ENCODE measurements at regions not wholly inside any gene's neighbourhood (a gene's known extent, or its start where the extent isn't known, plus 50 kb on each side); places are given as distances from the start of the nearest gene placed in this dataset.
"Not testable (repeated sequence)": the region's sequence is repeated elsewhere in the genome, so short reads cannot be mapped to it uniquely, and the experiment has no call there.

DNA sequence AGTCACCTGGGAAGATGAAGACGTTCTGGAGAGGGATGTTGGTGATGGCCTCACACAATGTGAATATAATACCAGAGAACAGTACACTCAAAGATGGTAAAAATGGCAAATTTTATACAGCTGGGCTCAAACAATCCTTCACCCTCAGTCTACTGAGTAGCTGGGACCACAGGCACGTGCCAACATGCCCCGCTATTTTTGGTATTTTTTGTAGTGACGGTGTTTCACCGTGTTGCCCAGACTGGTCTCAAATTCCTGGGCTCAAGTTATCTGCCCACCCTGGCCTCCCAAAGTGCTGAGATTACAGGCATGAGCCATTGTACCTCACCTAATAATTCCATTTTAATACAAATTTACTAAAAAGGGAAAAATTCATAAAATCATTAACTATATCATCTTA is 280.3 kb upstream of the HSFY2 start:
- DNase-seq (ENCODE audit: low read depth in 2 of 2), result no peak

DNA sequence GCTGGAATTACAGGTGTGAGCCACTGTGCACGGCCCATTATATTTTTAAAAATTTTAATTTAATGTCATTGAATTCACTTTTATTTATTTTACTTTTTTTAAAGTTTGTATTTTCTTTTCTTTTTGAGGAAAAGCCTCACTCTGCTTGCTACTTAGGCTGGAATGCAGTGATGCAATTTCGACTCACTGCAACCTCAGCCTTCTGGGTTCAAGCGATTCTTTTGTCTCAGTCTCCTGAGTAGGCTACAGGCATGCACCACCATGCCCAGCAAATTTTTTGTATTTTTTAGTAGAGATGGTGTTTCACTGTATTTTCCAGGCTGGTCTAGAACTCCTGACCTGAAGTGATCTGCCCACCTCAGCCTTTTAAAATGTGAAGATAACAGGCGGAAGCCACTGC is 277.5 kb upstream of the HSFY2 start:
- DNase-seq (ENCODE audit: low read depth in 2 of 2), result no peak

DNA sequence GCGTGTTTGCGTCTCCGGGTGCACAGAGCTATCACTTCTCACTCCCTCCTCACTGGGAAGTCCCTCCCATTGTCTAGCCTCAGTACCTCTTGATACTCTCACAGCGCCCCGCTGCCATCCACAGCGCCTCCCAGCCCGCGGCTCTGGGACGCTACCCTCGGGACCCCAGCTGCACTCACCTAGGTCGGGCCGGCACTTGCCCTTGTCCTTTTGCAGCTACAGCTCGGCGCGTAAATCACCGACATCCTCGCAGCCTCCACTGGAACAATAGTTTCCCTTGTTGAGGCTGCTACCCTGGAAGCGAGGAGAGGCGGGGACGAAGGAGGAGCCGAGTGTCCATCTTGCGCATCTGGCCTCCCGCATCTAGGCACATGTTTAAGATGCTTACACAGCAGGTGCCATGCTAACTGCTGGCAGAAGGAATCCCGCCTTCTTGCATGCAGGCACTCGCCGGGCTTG is 269.5 kb upstream of the HSFY2 start:
- DNase-seq (ENCODE audit: low read depth in 2 of 2), result no peak

DNA sequence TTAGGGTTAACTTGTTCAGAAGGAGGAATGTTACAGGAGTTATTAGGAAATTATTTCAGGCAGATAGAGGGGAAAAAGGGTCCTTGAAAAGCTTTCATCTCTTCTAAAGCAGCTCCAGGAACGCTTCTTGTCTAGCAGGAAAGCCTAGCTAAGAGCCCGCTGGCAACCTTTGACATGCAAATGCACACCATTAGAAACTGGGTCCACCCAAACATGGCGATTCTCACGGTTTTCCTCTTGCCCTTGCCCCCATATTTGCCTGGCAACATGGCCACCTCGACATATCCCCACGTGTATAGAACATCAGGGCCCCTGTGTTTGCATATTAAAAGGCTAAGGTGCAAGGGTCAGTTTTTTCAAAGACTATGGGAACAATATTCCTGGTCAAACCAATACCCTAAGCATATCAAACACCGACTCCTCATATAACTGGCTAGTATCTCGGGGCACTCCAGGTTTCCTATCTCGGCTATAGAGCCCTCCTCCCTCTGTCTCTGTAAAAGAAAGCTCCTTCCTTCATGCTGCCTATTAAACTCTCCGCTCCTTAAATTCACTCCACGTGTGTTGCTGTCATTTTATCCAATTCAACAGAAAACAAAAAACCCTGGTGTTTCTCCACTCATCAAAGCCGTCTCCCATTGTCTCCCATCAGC is 268.9 kb upstream of the HSFY2 start:
- DNase-seq (ENCODE audit: low read depth in 2 of 2), result no peak

DNA sequence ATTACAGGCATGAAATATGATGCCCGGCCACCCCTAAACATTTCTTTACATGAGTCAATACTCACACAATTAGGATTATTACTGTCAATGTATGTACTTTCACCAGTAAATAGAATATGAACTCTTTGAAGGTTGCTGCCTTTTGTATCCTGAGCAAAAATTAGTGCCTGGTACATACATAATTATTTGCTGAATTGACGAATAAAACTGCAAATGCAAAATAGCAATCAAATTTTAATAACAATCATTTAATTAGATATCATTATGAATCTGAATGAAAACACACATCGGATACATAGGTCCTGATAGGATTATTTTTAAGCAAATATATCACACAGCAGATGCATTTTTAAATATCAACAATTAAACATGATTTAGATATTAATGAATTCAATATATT is 253.1 kb upstream of the HSFY2 start:
- no peak for DNase-seq (ENCODE audit: low read depth in 2 of 2)

DNA sequence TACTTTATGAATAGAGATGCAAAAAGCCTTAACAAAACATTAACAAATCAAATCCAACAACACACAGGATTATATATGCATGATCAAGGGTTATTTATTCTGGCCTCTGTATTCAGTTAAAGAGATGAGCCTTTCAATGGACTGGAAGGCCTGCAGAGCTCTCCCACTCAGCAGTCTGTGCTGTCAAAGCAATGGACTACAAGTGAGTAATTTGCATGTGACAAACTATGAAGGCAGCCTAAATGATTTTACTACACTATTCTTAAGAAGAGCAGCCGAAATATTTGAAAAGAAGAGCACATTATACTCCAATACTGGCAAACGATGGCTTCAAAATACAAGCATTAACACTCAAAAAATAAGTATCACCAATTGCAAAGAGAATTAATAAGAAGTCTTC is 250.4 kb upstream of the HSFY2 start:
- DNase-seq (ENCODE audit: low read depth in 2 of 2), result no peak

DNA sequence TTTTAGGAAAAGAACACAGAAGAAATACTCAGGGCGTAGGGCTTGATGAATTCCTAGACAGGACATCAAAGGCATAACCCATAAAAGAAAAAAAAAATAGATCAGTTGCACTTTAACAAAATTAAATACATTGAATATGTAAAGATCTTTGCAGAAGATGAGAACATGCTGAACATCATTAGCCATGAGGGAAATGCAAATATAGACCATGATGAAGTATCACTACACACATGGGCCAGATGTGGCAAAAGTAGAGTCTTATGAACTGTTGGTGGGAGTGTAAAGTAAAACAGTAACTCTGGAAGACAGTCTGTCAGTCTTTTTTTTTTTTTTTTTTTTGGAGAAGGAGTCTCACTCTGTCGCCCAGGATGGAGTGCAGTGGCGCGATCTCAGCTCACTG is 246.7 kb upstream of the HSFY2 start:
- DNase-seq (ENCODE audit: low read depth in 2 of 2), result no peak

DNA sequence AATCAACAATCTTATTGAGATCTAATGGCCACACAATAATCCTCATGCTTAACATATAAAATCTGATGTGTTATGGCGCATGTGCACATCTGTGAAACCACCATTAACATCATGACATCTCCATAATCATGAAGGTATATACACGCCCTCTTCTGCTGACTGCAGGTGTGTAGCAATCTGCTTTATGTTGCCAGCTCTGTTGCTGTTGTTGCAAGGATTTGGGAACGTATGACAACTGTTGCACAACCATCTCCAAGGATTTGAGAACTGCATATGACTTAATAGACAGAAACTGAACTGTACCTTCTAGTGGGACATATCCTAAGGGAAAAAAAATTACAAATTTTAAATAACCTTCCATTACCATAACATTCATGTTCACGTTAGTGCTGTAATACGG is 243.5 kb upstream of the HSFY2 start:
- no peak for DNase-seq (ENCODE audit: low read depth in 2 of 2)

DNA sequence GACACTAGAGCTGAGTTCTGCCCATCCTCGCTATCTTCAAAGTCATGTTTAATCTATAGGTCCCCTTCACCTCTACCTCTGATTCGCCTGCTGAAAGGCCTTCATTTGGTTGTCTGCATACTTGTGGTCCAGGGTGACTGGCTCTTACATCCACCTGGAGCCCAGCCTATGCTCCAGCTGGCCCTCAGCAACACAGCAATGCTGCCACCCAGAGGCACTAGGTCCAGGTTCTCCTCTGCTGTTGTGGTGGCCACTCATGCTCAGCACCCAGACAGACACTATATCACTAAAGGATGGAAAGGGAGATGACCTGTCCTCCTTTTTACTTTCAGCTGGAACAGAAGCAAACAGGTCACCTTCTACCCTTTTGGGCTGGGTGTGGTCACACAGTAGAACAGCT is 242.3 kb upstream of the HSFY2 start:
- no peak for DNase-seq (ENCODE audit: low read depth in 2 of 2)

DNA sequence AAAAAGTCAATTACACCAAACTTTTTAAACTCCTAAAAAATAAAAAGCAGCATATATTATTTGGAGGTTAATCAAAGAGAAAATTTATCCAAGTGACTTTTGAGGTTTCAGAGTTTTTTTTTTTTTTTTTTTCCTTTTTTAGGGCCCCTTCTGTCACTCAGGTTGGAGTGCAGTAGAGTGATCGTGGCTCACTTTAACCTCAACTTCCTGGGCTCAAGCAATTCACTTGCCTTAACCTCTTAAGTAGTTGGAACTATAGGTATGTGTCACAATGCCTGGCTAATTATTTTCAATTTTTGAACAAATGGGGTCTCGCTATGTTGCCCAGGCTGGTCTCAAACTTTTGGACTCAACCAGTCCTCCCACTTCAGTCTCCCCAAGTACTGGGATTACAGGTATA is 241.7 kb upstream of the HSFY2 start:
- no peak for DNase-seq (ENCODE audit: low read depth in 2 of 2)

DNA sequence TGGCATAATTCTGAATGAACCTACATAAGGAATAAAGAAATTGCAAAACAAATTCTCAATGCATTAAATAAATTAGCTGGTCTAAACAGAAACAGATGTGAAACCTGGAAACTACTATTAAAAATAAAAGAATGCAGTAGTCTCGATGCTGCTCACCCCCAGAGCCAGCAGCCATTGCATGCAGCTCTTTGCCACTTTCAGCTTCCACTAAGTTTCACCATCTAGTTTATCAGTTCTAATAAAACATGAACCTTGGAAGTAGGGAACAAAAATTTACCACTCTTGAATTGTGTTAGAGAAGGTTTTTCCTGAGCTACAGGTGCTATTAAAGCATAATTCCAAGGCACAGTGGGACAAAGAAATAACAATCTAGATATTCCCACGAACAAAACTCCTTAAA is 239.4 kb upstream of the HSFY2 start:
- DNase-seq (ENCODE audit: low read depth in 2 of 2), result no peak

DNA sequence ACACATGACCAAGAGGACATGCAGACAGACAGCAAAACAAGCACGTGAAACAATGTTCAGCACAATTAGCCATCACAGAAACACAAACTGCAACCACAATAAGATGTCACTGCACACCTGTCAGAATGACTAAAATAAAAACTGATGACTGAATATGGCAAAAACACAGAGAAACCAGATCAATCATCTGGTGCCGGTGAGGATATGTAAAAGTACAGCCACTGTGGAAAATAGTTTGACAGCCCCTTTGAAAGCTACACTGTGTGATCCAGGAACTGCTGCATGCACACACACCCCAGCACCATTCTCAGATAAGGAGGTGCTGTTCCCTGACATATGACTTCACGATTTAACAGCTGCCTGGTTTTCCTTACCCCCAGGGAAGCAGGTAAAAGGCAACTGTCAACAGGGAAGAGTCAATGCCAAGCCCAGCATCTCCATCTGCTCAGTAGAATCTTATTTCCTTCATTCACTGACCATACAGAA is 238.1 kb upstream of the HSFY2 start:
- DNase-seq (ENCODE audit: low read depth in 2 of 2), result no peak

DNA sequence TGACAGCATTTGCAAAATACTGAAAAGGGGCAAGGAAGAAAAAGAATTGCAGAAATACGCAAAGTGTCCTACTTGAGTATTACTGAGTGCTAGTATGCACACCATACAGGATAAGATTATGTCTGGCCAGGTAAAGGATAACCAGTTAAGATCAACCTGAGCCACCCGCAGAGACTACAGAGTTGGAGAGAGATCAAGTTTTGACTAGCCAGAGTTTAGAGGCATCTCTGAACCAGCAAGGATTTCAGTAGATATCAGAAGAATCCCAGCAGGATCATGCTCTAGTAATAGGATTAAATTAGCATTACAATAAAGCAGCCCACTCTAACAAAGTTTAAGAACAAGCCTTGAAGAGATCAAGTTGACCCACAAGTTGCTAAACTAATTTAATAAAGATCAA is 232.7 kb upstream of the HSFY2 start:
- DNase-seq (ENCODE audit: low read depth in 2 of 2), result no peak

DNA sequence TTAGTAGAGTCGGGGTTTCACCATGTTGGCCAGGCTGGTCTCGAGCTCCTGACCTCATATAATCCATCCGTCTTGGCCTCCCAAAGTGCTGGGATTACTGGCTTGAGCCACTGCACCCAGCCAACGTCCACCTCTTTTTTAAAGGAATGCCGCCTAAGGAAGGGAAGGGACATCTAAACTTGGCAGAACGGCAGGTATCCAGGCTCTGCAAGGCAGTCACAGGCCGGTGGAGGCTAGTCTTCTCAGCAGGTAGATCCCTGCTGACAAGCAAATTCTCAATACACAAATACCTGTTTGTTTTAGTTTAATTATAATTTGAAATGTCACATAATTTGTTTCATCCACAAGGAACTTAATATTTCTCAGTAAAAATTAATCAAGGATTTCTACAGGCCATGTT is 232.0 kb upstream of the HSFY2 start:
- DNase-seq (ENCODE audit: low read depth in 2 of 2), result no peak

DNA sequence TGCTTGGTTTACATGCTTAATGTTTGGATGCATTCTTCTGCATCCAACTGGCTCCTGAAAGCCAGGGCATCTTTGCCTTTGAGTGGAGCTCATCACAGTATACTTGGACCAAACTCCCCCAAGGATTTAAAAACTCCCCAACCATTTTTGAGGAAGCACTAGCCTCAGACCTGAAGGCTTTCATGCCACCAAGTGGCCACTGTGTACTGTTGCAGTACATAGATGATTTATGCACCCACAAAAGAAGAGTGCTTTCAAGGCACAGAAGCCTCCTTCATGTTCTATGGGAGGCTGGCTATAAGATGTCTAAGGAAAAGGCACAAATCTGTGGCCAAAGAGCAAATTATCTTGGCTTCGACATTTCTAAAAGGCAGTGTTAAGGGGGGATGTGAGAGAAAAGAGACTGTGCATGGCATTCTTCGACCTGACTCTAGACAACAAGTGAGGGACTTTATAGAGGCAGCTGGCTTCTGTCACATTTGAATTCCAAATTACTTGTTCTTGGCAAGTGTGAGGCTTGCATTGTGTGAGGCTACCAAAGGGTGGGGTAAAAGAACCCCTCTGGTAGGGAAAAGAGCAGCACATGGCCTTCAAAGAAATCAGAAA is 224.2 kb upstream of the HSFY2 start:
- no peak for DNase-seq (ENCODE audit: low read depth in 2 of 2)

DNA sequence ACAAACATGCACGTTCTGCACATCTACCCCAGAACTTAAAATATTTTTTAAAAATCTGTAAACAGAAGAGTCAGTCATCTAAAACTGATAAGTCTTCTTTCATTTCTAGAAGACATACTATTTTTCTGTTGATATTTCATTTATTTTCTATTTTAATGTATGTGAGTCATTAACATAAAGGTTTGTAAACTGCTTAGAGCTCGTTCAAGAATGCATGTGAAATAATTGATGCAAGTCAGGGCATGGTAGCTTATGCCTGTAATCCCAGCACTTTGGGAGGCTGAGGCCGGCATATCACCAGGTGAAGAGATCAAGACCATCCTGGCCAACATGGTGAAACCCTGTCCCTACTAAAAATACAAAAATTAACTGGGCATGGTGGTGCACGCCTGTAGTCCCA is 219.9 kb upstream of the HSFY2 start:
- no peak for DNase-seq (ENCODE audit: low read depth in 2 of 2)

DNA sequence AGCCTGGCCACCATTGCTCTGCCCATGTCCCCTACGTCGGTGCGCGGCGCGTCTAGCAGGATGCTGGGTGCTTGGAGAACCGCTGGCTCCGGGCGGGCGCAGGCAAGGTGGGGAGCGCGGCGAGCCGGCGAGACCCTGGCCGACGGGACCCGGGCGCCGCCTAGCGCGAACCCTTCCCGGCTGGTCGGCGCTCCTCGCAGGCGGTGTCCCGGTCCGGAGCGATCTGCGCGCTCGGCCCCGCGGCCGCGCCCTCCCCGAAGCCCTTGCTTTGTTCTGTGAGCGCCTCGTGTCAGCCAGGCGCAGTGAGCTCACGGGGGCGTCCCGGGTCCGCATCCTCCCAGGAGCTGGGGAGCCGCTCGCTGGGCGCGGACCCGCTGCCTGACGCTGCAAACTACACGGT is 219.1 kb upstream of the HSFY2 start:
- not testable (repeated sequence) for DNase-seq (ENCODE audit: low read depth in 2 of 2)

DNA sequence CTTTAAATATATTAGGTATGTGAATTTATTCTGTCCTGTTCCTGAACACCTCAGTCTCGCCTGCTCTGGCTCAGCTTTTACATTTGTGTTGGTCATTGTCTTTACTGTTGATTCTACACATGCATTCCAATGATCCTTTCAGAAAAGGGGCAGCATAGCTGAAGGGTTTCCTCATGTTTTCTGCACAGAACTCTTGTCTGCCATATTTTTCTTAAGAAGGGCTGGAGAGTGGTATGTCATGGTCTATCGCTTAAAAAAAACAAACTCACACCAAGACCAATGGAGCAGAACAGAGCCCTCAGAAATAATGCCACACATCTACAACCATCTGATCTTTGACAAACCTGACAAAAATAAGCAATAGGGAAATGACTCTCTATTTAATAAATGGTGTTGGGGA is 215.8 kb upstream of the HSFY2 start:
- DNase-seq (ENCODE audit: low read depth in 2 of 2), result no peak

DNA sequence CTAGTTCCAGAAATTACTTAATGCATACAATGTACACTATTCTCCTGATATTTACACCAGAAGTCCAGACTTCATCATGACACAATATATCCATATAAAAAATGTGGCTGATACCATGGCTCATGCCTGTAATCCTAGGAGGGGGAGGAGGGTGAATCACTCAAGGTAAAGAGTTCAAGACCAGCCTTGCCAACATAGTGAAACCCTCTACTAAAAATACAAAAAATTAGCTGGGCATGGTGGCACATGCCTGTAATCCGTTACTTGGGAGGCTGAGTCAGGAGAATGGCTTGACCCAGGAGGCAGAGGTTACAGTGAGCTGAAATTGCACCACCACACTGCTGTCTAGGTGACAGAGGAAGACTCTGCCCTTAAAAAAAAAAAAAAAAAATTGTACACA is 192.5 kb upstream of the HSFY2 start:
- no peak for DNase-seq (ENCODE audit: low read depth in 2 of 2)

DNA sequence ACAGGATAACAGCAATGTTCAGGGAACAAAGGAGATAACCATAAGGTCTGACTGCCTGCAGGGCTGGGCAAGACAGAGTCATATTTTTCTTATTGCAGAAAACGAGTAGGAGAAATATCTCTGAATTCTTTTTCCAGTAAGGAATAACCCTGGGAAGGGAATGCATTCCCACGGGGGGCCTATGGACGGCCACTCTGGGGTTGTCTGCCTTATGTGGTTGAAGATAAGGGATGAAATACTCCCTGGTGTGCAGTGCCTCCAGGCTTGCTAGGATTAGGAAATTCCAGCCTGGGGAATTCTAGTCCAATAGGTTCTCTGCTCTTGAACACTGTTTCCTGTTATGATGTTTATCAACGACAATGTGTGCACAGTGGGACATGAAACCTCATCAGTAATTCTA is 185.3 kb upstream of the HSFY2 start:
- DNase-seq (ENCODE audit: low read depth in 2 of 2), result no peak

DNA sequence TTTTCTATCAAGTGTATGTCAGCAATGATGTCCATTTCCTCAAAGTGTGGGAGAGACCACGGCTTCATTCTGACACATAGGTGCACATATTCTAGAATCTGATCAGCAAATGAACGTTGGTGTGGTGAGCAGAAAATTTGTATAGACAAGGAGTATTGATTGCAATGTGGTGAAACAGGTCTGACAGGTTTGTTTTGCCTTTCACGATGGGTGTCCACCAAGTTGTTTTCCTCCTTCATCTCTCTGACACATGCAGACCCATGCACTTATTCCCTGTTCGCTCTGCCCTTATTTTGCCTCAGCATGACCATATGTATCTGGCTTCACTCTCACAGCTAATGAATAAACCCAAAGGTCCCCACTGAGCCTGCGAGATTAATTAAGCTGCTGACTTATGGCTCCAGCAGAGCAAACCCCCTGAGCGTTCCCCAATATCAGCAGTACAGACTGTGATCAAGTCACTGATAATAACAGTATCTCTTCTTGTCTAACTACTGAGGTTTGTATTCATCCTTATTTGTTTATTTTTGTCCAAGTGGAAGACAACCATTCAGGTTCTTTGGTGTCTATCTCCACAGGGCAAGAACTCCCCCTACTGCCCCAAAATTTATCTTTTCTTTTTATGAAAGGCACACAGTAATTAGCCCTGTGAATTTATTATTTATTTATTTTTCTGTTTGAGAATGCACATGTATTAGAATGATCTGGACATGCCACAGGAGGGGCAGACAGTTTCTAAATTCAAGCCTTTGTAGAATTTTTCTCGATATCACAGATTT is 178.3 kb upstream of the HSFY2 start:
- no peak for DNase-seq (ENCODE audit: low read depth in 2 of 2)

DNA sequence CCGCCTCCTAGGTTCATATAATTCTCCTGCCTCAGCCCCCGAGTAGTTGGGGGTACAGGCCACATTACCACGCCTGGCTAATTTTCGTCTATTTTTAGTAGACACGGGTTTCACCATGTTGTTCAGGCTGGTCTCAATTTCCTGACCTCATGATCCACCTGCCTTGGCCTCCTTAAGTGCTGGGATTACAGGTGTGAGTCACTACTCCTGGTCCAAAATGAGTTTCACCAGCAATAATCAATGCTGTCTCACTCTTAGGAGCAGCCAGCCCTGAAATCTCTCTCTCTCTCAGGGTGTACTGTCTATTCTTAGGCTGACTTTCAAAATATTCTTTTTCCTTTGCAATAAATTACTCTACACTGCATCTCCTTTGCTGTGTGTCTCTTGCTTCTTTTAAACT is 177.5 kb upstream of the HSFY2 start:
- no peak for DNase-seq (ENCODE audit: low read depth in 2 of 2)

DNA sequence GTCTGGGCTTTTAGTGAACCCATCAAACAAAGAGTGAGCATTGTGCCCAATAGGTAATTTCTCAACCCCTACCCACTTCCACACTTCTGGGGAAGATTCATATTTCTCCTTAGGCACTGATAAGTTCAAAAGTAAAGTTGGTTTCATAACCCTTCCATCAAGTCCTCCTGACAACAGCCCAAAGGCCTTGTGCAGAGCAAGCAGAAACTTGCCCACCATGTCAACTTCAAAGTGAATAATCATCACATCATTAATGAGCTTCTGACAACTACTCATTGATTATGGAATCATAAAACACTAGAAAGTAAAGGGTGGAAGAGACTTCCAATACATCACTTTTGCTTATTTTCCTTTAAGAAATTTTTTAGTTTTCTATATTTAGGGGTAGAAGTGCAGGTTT is 163.3 kb upstream of the HSFY2 start:
- no peak for DNase-seq (ENCODE audit: low read depth in 2 of 2)

All from stimulated activated CD4-positive, alpha-beta T cell treated with anti-CD3 and anti-CD28 coated beads, Interleukin-15, amount 100 ng/mL, for 48 hours (primary cell).